GM19193 (cell line): ENCODE measurements at regions not wholly inside any gene's neighbourhood (a gene's known extent, or its start where the extent isn't known, plus 50 kb on each side); places are given as distances from the start of the nearest gene placed in this dataset.

Experiments
- POLR2A ChIP-seq: IDR thresholded peaks from 4 replicates; pipeline ENCODE4 v1.6.1; 2011; ENCODE audit not compliant: insufficient read depth, insufficient read length; ENCODE audit errors: extremely low read depth

DNA sequence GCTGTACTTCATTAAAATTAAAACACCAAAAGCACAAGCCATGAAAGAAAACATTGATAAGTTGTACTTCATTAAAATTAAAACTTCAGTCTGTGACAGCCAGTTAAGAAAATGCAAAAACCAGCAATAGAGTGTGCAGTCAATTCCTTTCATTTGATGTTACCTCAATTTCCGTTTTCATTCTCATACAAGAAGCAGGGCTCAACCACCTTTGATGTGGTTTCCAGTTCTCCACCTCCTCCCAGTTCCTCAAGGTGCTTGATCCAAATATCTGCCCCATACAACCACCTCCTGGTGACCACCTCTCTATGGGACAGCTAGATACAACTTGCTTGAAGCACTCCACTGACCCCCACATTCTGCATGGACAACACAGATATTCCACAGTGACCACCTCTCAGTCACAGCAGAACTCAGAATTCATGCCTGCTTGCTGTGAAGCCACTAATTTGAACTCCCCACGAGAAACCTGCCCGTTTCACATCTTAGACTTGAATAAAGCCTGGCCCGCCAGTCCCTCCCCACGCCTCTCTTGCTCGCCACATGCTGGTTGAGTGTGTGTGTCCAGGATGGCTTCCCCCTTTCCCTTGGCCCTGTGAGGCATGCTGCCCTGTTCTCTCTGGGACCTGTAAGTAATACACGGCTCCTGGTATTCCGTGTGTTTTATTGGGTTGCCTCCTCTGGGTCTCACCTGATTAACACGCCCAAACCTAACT is 66.1 kb downstream of the FAM50B start:
- TF ChIP-seq POLR2A = no peak

- TF ChIP-seq POLR2A = no peak
Measured at GRCh38 chr6:3916211-3916610, 67.0 kb downstream of the FAM50B start.

- TF ChIP-seq POLR2A = no peak
Measured at GRCh38 chr6:3918469-3918868, 69.3 kb downstream of the FAM50B start.

DNA sequence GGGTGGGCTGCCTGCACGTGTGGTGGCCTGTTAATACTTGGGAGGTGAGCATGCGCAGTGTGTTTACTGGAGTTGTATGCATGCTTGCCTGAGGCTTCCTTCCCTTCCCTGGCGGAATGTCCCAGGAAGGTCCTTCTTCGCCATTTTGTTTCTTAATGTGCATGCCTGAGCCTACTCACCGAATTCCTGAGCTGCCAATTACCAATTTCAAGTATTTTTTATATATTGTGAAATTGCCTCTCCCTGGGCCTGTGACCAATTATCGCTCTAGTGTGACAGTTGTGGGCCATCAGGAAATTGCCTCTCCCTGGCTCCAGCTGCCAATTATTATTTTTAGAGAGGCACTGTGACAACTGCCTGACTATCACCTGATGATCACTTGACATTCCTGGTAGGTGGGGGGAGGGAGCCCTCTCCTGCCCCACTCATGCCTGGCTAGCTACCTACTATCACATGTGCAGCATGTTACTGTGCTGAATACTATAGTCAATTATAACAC is 70.0 kb downstream of the FAM50B start:
- no peak for TF ChIP-seq POLR2A

DNA sequence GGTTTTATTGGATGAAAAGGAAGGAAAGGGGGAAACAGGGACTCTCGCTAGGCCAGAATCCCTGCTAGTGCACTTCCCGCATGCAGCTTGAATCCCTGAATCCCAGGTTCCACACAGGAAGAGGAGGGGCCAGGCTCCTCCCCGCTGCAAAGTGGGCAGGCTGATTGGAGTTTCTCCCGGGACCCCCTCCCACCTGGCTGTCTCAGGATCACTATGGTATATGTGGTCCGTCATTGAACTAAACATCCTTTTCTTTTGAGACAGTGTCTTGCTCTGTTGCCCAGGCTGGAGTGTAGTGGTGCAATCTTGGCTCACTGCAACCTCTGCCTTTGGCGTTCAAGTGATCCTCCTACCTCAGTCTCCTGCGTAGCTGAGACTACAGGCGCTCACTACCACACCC is 70.7 kb downstream of the FAM50B start:
- TF ChIP-seq POLR2A = no peak

GRCh38 chr6:3920321-3920720 is 71.1 kb downstream of the FAM50B start:
- TF ChIP-seq POLR2A = no peak

DNA sequence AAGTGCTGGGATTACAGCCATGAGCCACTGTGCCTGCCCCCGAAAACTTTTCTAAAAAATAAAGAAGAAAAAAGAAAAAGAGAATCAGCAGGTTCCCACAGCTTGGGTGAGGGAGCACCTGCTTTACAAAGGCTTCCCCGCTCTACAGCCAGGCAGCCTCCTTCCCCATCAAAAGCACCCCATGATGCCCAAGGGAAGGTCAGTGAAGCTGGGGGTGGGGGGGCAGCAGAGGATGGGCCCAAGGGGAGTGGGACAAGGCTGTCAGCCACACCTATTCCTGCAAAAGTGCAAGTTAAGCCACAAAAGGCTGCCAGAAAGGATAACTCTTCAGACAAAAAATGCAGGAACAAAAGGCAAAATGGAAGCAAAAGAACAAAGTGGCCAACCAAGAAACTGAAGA is 72.5 kb downstream of the FAM50B start:
- no peak for TF ChIP-seq POLR2A

DNA sequence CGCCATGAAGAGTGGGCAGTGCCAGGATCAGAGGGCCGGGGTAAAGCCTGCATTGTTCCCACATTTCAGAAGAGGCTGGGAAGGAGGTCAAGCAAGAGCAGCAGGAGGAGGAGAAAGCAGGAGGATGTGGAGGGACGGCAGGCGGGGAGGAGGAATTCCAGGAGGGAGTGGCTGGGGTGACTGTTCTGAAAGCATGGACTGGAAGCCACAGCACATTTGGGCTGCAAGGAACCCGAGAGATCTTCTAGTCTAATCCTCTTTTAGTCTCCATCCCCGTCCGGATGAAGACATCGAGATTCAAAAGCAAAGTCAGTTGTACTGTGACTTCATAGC is 76.9 kb downstream of the FAM50B start:
- no peak for TF ChIP-seq POLR2A

DNA sequence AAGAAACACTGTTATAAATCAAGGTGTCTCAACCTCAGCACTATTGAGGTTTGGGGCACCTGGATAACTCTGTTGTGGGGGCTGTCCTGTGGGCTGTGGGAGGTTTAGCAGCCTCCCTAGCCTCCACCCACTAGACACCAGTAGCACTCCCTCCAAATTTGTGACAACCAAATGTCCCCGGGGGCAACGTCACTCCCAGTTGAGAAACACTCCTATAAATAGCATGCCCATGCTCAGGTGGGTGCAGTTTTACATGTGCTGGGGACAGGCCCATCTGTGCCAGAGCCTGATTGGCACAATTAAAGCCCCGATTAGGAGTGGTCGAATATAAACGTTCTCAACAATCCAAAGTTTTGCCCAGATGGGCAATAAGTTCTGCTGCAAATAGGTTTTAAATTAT is 78.9 kb downstream of the FAM50B start:
- TF ChIP-seq POLR2A = no peak

- TF ChIP-seq POLR2A = no peak
Measured at GRCh38 chr6:3929281-3929798, 80.2 kb downstream of the FAM50B start.

- TF ChIP-seq POLR2A = no peak
Measured at GRCh38 chr6:3937438-3937837, 88.3 kb downstream of the FAM50B start.

GRCh38 chr6:3938715-3939367 is 89.7 kb downstream of the FAM50B start:
- no peak for TF ChIP-seq POLR2A

- TF ChIP-seq POLR2A = no peak
Measured at GRCh38 chr6:3939368-3939958, 90.3 kb downstream of the FAM50B start.

GRCh38 chr6:3939964-3940363 is 90.8 kb downstream of the FAM50B start:
- TF ChIP-seq POLR2A = no peak

DNA sequence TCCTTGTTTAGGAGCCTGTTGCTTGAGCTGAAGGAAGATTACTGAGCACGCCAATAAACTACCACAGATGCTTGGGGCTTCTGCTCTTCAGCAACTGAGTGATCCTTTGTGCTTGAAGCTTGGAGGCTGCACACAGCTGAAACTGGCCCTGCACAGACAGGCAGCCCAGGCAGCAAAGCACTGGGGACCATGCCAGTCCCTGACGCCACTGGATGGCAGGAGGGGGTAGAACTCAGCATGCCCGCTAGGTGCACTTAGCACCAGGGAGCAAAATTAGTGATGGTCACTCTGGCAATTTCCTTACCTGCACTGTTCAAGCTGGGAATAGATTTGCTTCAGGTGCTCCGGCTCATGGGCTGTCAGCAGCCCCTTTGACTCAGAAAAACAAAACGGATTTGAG is 91.5 kb downstream of the FAM50B start:
- no peak for TF ChIP-seq POLR2A

GRCh38 chr6:3943331-3943765 is 94.2 kb downstream of the FAM50B start:
- no peak for TF ChIP-seq POLR2A
